ENCODE measurements at regions not wholly inside any gene's neighbourhood (a gene's known extent, or its start where the extent isn't known, plus 50 kb on each side); places are given as distances from the start of the nearest gene placed in this dataset.

GRCh38 chr13:40306817-40307216, 359.6 kb downstream of the FOXO1 start:
- H3K9me3 Mint-ChIP-seq = peaks cover 59% of the 10 kb centered on the region
- CTCF ChIA-PET = interaction anchor here (0.5 kb wide), 1 partner anchor 8 kb away, joined by 3 read pairs; no protein-coding TSS in a partner anchor

GRCh38 chr13:40309881-40310280, 356.6 kb downstream of the FOXO1 start:
- CTCF ChIA-PET = no interaction called here
- peaks cover 27% of the 10 kb centered on the region for H3K36me3 Mint-ChIP-seq
- H3K4me3 Mint-ChIP-seq = no peak overlapping the region
- POLR2A ChIA-PET = no interaction called here
- H3K27ac Mint-ChIP-seq = no peak overlapping the region
- DNase-seq (ENCODE audit: low spot score) (no peak), ATAC-seq (no peak)
- H3K27me3 Mint-ChIP-seq (ENCODE audit: low read depth) = peaks cover 27% of the 10 kb centered on the region
- peaks cover 40% of the 10 kb centered on the region for H3K9me3 Mint-ChIP-seq
- H3K4me1 Mint-ChIP-seq = peaks cover 11% of the 10 kb centered on the region
- TF ChIP-seq TEAD1 (CRISPR knock-in tag; IDR thresholded peaks at IDR 0.05) = no peak
- no peak for TF ChIP-seq ELF4 (CRISPR knock-in tag; IDR thresholded peaks at IDR 0.05; ENCODE audit: low read depth)
- no peak for TF ChIP-seq NFYB (CRISPR knock-in tag; conservative IDR thresholded peaks at IDR 0.05; ENCODE audit: low read depth)
- no peak for TF ChIP-seq CDX4 (CRISPR knock-in tag; IDR thresholded peaks at IDR 0.05; ENCODE audit: borderline replicate concordance)
- TF ChIP-seq ERG (CRISPR knock-in tag; IDR thresholded peaks at IDR 0.05) = no peak
- TF ChIP-seq JAZF1 (CRISPR knock-in tag; IDR thresholded peaks at IDR 0.05) = no peak
- TF ChIP-seq MLX (CRISPR knock-in tag; IDR thresholded peaks at IDR 0.05) = no peak
- TF ChIP-seq IRF1 (CRISPR knock-in tag; IDR thresholded peaks at IDR 0.05) = no peak

More at GRCh38 chr13:40306817-40307216, 359.6 kb downstream of the FOXO1 start:
- Mint-ChIP-seq H3K4me3 (no peak overlapping the region), H3K4me1 (peaks cover 6% of the 10 kb centered on the region), H3K36me3 (peaks cover 45% of the 10 kb centered on the region), H3K27ac (no peak overlapping the region), H3K27me3 (ENCODE audit: low read depth) (peaks cover 16% of the 10 kb centered on the region)
- DNase-seq (ENCODE audit: low spot score) (no peak), ATAC-seq (no peak)
- POLR2A ChIA-PET = no interaction called here
- TF ChIP-seq CREB1 (CRISPR knock-in tag; IDR thresholded peaks at IDR 0.05) = no peak
- no peak for TF ChIP-seq ZNF416 (CRISPR knock-in tag; IDR thresholded peaks at IDR 0.05)
- no peak for TF ChIP-seq JUN (CRISPR knock-in tag; IDR thresholded peaks at IDR 0.05)
- TF ChIP-seq ATF2 (CRISPR knock-in tag; IDR thresholded peaks at IDR 0.05; ENCODE audit: borderline replicate concordance, low read depth) = no peak
- TF ChIP-seq TEAD4 (CRISPR knock-in tag; IDR thresholded peaks at IDR 0.05) = no peak
- no peak for TF ChIP-seq FOXP1 (CRISPR knock-in tag; IDR thresholded peaks at IDR 0.05; ENCODE audit: borderline replicate concordance)
- no peak for TF ChIP-seq AFF4 (CRISPR knock-in tag; IDR thresholded peaks at IDR 0.05; ENCODE audit: borderline replicate concordance)
- TF ChIP-seq HMGA2 (CRISPR knock-in tag; IDR thresholded peaks at IDR 0.05) = no peak
- no peak for TF ChIP-seq ETV6 (CRISPR knock-in tag; IDR thresholded peaks at IDR 0.05)
- TF ChIP-seq IRF1 (CRISPR knock-in tag; IDR thresholded peaks at IDR 0.05) = no peak
- TF ChIP-seq NR3C1 (CRISPR knock-in tag; conservative IDR thresholded peaks at IDR 0.05; ENCODE audit: low read depth) = no peak
- TF ChIP-seq FOXP4 (CRISPR knock-in tag; IDR thresholded peaks at IDR 0.05) = no peak
- no peak for TF ChIP-seq NR1H2 (CRISPR knock-in tag; IDR thresholded peaks at IDR 0.05)
